GM19328 (cell line): ENCODE measurements at regions not wholly inside any gene's neighbourhood (a gene's known extent, or its start where the extent isn't known, plus 50 kb on each side); places are given as distances from the start of the nearest gene placed in this dataset.
A peak's percentile ranks its signal among the peaks of the same experiment; 100 is the strongest.

ENCODE experiments used
- ATAC-seq: cut with Tn5 transposase; IDR thresholded peaks from one replicate; pipeline ENCODE4 v1.9.1; 2021; ENCODE audit warnings: mild to moderate bottlenecking, moderate library complexity; ENCODE audit not compliant: unreplicated experiment

- ATAC-seq = no peak
Observed at GRCh38 chr2:8575834-8576423, 105.9 kb upstream of the ID2 start.

DNA sequence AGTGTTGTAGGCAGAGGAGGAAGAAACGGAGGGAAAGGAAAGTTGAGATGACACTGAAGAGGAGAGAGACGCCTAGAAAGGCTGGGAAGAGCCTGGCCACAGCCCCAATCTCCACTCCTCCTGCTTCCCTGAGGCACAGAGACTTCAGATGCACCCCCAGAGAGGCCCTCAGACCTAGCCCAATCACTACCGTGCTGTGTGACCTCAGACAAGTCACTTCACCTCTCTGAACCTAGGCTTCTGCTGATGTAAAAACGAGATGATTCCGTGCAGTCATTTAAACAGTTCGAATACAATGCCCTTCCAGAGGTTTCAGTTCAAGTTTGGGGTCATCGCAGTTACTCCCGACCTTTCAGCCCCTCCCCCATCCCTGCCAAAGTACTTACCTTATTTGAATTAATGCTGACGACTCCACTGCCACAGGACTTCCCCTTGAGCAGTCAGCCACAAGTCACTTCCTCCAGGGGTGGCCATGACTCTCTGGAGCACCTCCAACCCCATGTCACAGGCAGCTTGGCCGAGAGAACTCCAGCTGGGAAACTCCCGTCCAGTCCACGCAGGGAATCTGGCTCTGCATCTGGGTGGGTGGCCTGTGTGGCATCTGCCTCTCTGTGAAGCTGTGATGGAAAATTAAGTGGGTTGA, 105.2 kb upstream of the ID2 start:
- ATAC-seq = no peak

DNA sequence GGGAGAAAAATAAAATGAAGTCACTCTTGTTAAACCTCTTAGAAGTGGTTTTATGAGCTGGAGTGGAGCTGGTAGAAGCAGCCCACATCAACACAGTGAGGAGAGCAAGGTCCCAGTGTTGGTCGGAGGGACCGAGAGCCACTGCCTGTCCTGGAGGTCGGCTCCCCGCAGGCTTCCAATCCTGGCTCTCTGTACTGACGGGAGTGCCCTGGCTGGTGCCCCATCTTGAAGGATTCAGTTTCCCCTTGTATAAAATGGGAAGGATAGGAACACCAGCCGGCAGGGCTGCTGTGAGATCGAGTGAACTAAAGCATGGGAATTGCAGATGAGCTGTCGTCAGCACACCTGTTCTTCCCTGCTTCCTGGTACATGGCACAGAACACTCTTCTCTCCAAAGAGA, 104.3 kb upstream of the ID2 start:
- no peak for ATAC-seq

- ATAC-seq = no peak
Observed at GRCh38 chr2:8578335-8579244, 103.3 kb upstream of the ID2 start.

GRCh38 chr2:8579485-8580085, 102.3 kb upstream of the ID2 start:
- ATAC-seq = no peak

- ATAC-seq = no peak
Observed at GRCh38 chr2:8580316-8581233, 101.3 kb upstream of the ID2 start.

- ATAC-seq = no peak
Observed at GRCh38 chr2:8581234-8581561, 100.7 kb upstream of the ID2 start.

- ATAC-seq = no peak
Observed at GRCh38 chr2:8581601-8582041, 100.2 kb upstream of the ID2 start.

DNA sequence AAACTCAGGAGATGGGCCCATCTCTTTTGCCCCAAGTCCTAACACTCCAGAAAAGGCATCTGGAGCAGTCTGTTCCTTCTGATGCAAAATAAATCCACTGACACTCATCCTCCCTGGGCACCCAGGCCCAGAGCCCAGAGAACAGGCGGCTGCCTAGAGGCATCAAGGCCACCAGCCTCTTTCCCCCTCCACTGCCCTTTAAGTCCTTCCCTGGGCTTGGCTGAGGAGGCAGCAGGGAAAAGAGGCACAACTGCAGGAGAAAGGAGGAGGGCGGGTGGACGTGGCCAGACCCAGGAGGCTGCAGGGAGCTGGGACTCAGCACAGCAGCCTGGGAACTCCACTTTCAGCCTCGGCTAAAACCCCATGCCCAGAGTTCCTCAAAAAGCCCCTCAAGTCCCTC, 99.7 kb upstream of the ID2 start:
- no peak for ATAC-seq

GRCh38 chr2:8582651-8583399, 99.0 kb upstream of the ID2 start:
- ATAC-seq = no peak

DNA sequence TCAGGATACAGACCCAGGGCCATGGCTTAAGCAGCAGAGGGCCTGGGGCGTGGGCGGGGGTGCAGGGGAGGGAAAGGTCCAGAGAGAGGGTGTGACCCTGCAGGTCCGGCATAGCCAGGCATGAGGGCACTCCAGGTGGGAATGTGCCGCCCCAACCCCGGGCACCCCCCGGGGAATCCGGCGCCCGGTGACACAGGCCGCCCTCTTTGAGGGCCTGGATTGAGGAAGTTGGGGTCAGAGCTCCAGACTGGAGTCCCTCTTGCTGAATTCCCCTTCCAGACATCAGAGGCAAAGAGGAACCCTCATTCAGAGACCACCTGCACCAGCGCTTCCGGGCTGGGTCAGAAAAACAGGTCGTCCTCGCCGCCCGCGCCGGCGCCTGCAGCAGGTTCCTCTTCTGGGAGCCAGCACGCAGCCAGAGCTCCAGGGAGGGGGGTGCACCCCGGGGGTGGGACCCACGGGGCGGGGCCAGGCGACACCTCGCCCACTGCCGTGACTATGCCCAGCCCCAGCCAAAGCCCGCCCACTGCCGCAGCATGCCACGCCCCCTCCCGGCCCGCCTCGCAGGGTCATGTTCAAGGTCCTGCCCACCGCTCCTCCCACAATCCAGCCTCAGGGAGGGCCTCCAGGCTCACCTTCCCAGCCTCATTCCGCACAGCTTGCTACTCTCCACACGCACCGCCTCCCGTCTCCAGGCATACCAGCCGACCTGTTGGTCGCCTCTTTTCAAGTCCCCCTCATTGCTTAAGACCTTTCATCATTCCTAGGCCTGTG, 98.3 kb upstream of the ID2 start:
- peak; percentile 77 for ATAC-seq

DNA sequence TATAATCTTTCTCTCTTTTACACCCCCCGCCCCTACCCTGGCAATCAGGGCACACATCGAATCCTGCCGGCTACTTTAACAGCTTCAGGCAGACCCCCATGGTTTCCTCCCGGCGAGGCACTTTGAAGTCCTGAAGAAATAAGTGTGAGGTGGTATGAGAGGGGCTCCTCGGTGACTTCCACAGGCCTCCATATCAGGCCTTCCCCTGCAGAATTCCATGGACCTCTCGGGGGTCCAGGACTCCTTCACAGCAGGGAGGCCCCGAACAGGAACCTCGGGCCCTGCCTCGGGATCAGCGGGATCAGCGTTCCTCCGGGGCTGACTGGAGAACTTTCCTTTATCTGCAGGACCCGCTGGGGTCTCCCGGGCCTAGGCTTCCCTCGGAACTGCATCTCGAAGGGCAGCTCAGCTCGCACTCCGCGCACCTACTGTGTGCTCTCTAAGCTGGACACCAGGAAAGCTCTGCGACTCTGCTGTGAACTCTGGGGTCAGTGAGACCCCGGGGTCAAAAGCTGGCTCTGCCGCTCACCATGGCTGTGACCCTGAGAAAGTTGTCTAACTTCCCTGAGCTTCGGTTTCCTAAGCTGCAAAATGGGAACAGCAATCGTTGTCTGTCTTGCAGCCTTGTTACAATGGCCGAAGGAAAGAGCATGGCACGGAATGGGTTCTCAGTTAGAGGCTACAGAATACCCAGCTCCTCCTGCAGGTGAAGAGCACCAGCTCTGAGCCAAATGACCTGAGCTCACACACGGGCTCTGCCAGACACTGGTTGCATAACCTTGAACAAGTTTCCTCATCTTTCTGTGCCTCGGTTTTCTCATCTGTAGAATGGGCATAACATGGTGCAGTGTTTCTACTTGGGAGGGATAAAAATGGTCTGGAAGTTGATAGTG, 97.4 kb upstream of the ID2 start:
- no peak for ATAC-seq

GRCh38 chr2:8586457-8587051, 95.3 kb upstream of the ID2 start:
- no peak for ATAC-seq

GRCh38 chr2:8587251-8587791, 94.5 kb upstream of the ID2 start:
- ATAC-seq = no peak

- ATAC-seq = no peak
Observed at GRCh38 chr2:8587920-8588830, 93.7 kb upstream of the ID2 start.

GRCh38 chr2:8588831-8589191, 93.0 kb upstream of the ID2 start:
- no peak for ATAC-seq

DNA sequence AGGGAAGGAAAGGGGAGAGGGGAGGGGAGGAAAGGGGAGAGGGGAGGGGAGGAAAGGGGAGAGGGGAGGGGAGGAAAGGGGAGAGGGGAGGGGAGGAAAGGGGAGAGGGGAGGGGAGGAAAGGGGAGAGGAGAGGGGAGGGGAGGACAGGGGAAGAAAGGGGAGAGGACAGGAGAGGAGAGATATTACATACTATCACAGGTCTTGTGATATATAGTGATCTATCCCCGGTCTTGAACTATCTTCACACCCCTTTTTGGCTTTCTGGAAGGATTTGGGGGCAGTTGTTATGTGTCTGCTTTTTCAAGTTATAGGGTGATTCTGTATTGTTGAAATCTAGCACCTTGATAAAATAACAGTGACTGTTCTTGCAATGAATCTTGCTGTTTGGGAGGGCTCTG, 92.1 kb upstream of the ID2 start:
- no peak for ATAC-seq
